ENCODE measurements at regions not wholly inside any gene's neighbourhood (a gene's known extent, or its start where the extent isn't known, plus 50 kb on each side); places are given as distances from the start of the nearest gene placed in this dataset.

- Mint-ChIP-seq H3K4me3 (peak overlapping the region; percentile 32), H3K27ac (no peak overlapping the region), H3K9me3 (no peaks in the 10 kb centered on the region), H3K27me3 (peaks cover 52% of the 10 kb centered on the region), H3K36me3 (ENCODE audit: low read depth) (no peaks in the 10 kb centered on the region), H3K4me1 (peaks cover 52% of the 10 kb centered on the region)
- intact Hi-C loops (cut with micrococcal nuclease), result loop anchor here (1.0 to 5.0 kb wide), 3 partner anchors 25 to 73 kb away; no protein-coding TSS in a partner anchor
- CTCF ChIA-PET, result no interaction called here
- ATAC-seq (ENCODE audit: low read depth) (no peak), DNase-seq (no peak)
- TF ChIP-seq, protein P1, sequence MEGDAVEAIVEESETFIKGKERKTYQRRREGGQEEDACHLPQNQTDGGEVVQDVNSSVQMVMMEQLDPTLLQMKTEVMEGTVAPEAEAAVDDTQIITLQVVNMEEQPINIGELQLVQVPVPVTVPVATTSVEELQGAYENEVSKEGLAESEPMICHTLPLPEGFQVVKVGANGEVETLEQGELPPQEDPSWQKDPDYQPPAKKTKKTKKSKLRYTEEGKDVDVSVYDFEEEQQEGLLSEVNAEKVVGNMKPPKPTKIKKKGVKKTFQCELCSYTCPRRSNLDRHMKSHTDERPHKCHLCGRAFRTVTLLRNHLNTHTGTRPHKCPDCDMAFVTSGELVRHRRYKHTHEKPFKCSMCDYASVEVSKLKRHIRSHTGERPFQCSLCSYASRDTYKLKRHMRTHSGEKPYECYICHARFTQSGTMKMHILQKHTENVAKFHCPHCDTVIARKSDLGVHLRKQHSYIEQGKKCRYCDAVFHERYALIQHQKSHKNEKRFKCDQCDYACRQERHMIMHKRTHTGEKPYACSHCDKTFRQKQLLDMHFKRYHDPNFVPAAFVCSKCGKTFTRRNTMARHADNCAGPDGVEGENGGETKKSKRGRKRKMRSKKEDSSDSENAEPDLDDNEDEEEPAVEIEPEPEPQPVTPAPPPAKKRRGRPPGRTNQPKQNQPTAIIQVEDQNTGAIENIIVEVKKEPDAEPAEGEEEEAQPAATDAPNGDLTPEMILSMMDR (IDR thresholded peaks at IDR 0.05), result no peak
- POLR2A ChIA-PET, result interaction anchor here (0.6 to 2.9 kb wide), 14 partner anchors 16 to 169 kb away, joined by 3 to 27 read pairs (median 4); partner anchors contain the start of gene TNRC6C
Measured at GRCh38 chr17:77843896-77844295, 114.6 kb upstream of the TNRC6C start.

GRCh38 chr17:77844681-77845080 lies 113.8 kb upstream of the TNRC6C start:
- POLR2A ChIA-PET, result interaction anchor here (0.6 to 2.9 kb wide), 7 partner anchors 25 to 127 kb away, joined by 3 to 27 read pairs (median 6); partner anchors contain the start of gene TNRC6C
- TF ChIP-seq, protein P1 (IDR thresholded peaks at IDR 0.05), result no peak
- no peak for ATAC-seq (ENCODE audit: low read depth)
- DNase-seq, result no peak
- no peaks in the 10 kb centered on the region for H3K36me3 Mint-ChIP-seq (ENCODE audit: low read depth)
- H3K27ac Mint-ChIP-seq, result no peak overlapping the region
- H3K4me3 Mint-ChIP-seq, result no peak overlapping the region
- H3K9me3 Mint-ChIP-seq, result no peaks in the 10 kb centered on the region
- H3K4me1 Mint-ChIP-seq, result peaks cover 48% of the 10 kb centered on the region
- intact Hi-C loops (cut with micrococcal nuclease), result loop anchor here (5.0 kb wide), 1 partner anchor 38 kb away; no protein-coding TSS in a partner anchor
- H3K27me3 Mint-ChIP-seq, result peaks cover 46% of the 10 kb centered on the region
- CTCF ChIA-PET, result no interaction called here

DNA sequence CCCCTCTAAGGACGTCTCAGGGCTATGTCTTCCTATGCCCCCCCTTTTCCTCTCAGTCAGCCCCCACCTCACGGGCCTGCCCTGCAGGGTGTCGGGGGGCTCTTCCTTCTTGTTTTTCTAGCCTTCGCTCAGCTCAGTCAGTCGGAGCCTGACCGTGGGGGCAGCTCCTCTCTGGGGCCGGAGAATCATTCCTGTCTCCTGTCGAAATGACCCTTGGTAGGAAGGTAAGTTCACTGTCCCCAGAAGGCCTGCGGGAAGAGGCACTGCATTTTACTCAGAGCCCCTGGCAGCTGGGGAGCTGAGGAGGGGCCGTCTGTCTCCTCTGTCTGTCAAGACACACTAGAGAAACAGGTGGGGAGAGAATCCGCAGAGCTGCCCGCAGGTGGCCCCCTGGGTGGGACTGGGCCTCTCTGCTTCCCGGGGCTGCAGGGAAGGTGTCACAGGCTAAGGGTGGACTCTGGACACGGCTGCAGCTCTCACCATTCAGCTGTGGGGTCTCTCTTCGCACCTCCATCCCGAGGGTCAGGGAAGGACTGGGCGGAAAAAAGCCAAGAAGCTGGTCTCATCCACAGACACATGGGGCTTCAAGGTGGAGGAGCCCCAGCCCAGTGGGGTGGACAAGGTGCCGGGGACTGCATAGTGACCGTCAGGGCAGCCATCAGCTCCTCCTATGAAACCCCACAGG lies 112.8 kb upstream of the TNRC6C start:
- TF ChIP-seq, protein P1 (IDR thresholded peaks at IDR 0.05), result no peak
- ChIA-PET CTCF (no interaction called here), POLR2A (interaction anchor here (0.6 to 2.9 kb wide), 3 partner anchors 41 to 236 kb away, joined by 3 to 27 read pairs (median 8); partner anchors contain the start of gene TNRC6C)
- Mint-ChIP-seq H3K4me3 (no peak overlapping the region), H3K27ac (no peak overlapping the region), H3K27me3 (peaks cover 36% of the 10 kb centered on the region), H3K4me1 (peaks cover 48% of the 10 kb centered on the region), H3K36me3 (ENCODE audit: low read depth) (no peaks in the 10 kb centered on the region), H3K9me3 (no peaks in the 10 kb centered on the region)
- no peak for ATAC-seq (ENCODE audit: low read depth)
- intact Hi-C loops (cut with micrococcal nuclease), result no loop called here
- no peak for DNase-seq

DNA sequence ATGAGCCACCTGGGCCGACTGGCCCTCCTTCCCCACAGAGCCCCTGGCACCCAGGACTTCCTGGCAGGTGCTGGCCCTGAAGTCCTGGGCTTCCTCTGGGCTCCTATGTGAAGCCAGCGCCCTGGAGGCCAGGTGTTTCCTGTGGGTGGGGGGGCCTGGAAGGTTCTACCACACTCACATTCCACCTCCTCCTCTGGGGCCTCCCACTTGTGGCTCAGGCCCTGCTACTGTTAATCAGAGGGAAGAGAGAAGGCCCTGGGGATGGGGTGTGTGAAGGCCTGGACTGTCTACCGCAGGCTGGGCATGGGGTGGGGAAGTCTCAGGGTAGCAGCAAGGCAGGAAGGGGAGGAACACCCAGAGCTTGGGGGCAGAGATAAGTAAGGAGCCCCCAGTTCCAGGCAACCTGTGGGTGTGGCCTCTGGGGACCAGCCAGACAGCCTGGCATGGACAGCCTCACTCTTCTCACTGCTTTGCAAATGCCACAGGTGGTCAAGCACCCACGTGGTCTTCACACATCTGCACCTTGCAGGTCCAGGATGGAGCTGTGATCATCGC lies 111.9 kb upstream of the TNRC6C start:
- DNase-seq (no peak), ATAC-seq (ENCODE audit: low read depth) (peak; percentile 23)
- H3K27ac Mint-ChIP-seq, result no peak overlapping the region
- intact Hi-C loops (cut with micrococcal nuclease), result no loop called here
- peaks cover 29% of the 10 kb centered on the region for H3K27me3 Mint-ChIP-seq
- ChIA-PET CTCF (no interaction called here), POLR2A (interaction anchor here (0.6 to 3.4 kb wide), 3 partner anchors 41 to 236 kb away, joined by 3 to 12 read pairs (median 8); partner anchors contain the start of gene TNRC6C)
- no peaks in the 10 kb centered on the region for H3K36me3 Mint-ChIP-seq (ENCODE audit: low read depth)
- H3K4me3 Mint-ChIP-seq, result peak overlapping the region; percentile 19
- H3K4me1 Mint-ChIP-seq, result peaks cover 48% of the 10 kb centered on the region
- no peaks in the 10 kb centered on the region for H3K9me3 Mint-ChIP-seq
- TF ChIP-seq, protein P1 (IDR thresholded peaks at IDR 0.05), result no peak

Measured in activated B cell treated with CpG ODN at 0.5 μM for 24 hours (primary cell).